Smooth muscle cell (in vitro differentiated cells): ENCODE measurements at regions not wholly inside any gene's neighbourhood (a gene's known extent, or its start where the extent isn't known, plus 50 kb on each side); places are given as distances from the start of the nearest gene placed in this dataset.

Source experiments
- DNase-seq: peaks from one replicate; lab custom pipeline; 2025; ENCODE audit not compliant: unreplicated experiment; lab: John Stamatoyannopoulos, UW
- H2AFZ ChIP-seq: fragments of 200-600 bp; sonication (generic); 2 replicates; pipeline ENCODE4 v1.6.0; 2016; ENCODE audit warnings: antibody characterized with exemption, low read depth, mild to moderate bottlenecking
- H3F3A ChIP-seq: fragments of 200-600 bp; sonication (generic); 2 replicates; pipeline ENCODE4 v1.6.0; 2017; ENCODE audit warnings: antibody characterized with exemption, low read depth
- H3K27ac ChIP-seq: fragments of 200-600 bp; sonication (generic); 2 replicates; pipeline ENCODE4 v1.5.1; 2016; ENCODE audit warnings: low read depth, mild to moderate bottlenecking
- H3K27me3 ChIP-seq: fragments of 200-600 bp; sonication (generic); 2 replicates; pipeline ENCODE4 v1.6.1; 2016; ENCODE audit warnings: low read depth, mild to moderate bottlenecking
- H3K36me3 ChIP-seq: fragments of 200-600 bp; sonication (generic); 2 replicates; pipeline ENCODE4 v1.5.1; 2016; ENCODE audit warnings: low read depth
- H3K4me1 ChIP-seq: fragments of 200-600 bp; sonication (generic); 2 replicates; pipeline ENCODE4 v1.5.1; 2016; ENCODE audit warnings: low read depth
- H3K4me2 ChIP-seq: fragments of 200-600 bp; sonication (generic); 2 replicates; pipeline ENCODE4 v1.6.0; 2016; ENCODE audit warnings: mild to moderate bottlenecking
- H3K4me3 ChIP-seq: fragments of 200-600 bp; sonication (generic); 2 replicates; pipeline ENCODE4 v1.5.1; 2016; ENCODE audit warnings: mild to moderate bottlenecking
- H3K79me2 ChIP-seq: fragments of 200-600 bp; sonication (generic); 2 replicates; pipeline ENCODE4 v1.6.0; 2016; ENCODE audit warnings: low read depth, mild to moderate bottlenecking
- H3K9ac ChIP-seq: fragments of 200-600 bp; sonication (generic); 2 replicates; pipeline ENCODE4 v1.6.0; 2016; ENCODE audit warnings: low read depth
- H3K9me3 ChIP-seq: fragments of 200-600 bp; sonication (generic); replicated peaks from 2 replicates; pipeline ENCODE4 v1.5.1; 2016; ENCODE audit warnings: low read depth
- H4K20me1 ChIP-seq: fragments of 200-600 bp; sonication (generic); 2 replicates; pipeline ENCODE4 v1.6.0; 2016; ENCODE audit warnings: low read depth
- CTCF ChIP-seq: fragments of 200-600 bp; sonication (generic); IDR thresholded peaks from 2 replicates; pipeline ENCODE4 v1.5.1; 2017; ENCODE audit warnings: borderline replicate concordance, mild to moderate bottlenecking, antibody characterized with exemption; ENCODE audit not compliant: insufficient read depth, poor library complexity, severe bottlenecking
- WGBS: methylation state at CpG from one replicate; pipeline ENCODE4 v1.1.7; 2016; ENCODE audit warnings: low lambda C conversion rate; 5-methylcytosine and 5-hydroxymethylcytosine counted together

- no peaks in the 10 kb centered on the region for H3K9me3 ChIP-seq
- H2AFZ ChIP-seq, result no peak overlapping the region
- WGBS, result 85% methylated on average over 5 of the region's 5 CpGs
- no peak for DNase-seq
- no peak overlapping the region for H3K27ac ChIP-seq
- no peak overlapping the region for H3K4me3 ChIP-seq
- no peaks in the 10 kb centered on the region for H3K79me2 ChIP-seq
- H3K4me2 ChIP-seq, result no peak overlapping the region
- no peak for TF ChIP-seq CTCF
- H3K4me1 ChIP-seq, result no peaks in the 10 kb centered on the region
- no peaks in the 10 kb centered on the region for H3K36me3 ChIP-seq
- H4K20me1 ChIP-seq, result no peaks in the 10 kb centered on the region
- no peaks in the 10 kb centered on the region for H3K27me3 ChIP-seq
- H3F3A ChIP-seq, result no peaks in the 10 kb centered on the region
- no peak overlapping the region for H3K9ac ChIP-seq
Observed at GRCh38 chr7:52253953-52254352, 781.5 kb upstream of the POM121L12 start.

GRCh38 chr7:52249741-52250140, 785.7 kb upstream of the POM121L12 start:
- H3K36me3 ChIP-seq, result no peaks in the 10 kb centered on the region
- H3K9me3 ChIP-seq, result no peaks in the 10 kb centered on the region
- H3F3A ChIP-seq, result no peaks in the 10 kb centered on the region
- H3K9ac ChIP-seq, result no peak overlapping the region
- no peak for TF ChIP-seq CTCF
- no peaks in the 10 kb centered on the region for H3K4me1 ChIP-seq
- H3K27me3 ChIP-seq, result no peaks in the 10 kb centered on the region
- no peak overlapping the region for H3K27ac ChIP-seq
- 44% methylated on average over 6 of the region's 6 CpGs for WGBS
- H4K20me1 ChIP-seq, result no peaks in the 10 kb centered on the region
- no peak overlapping the region for H3K4me2 ChIP-seq
- no peak overlapping the region for H3K4me3 ChIP-seq
- H3K79me2 ChIP-seq, result no peaks in the 10 kb centered on the region
- DNase-seq, result no peak
- H2AFZ ChIP-seq, result peak overlapping the region; percentile 28

GRCh38 chr7:52247518-52247917, 787.9 kb upstream of the POM121L12 start:
- no peak for DNase-seq
- Histone ChIP-seq H3K4me2 (no peak overlapping the region), H3K36me3 (no peaks in the 10 kb centered on the region), H2AFZ (no peak overlapping the region), H3K4me1 (no peaks in the 10 kb centered on the region), H3K27ac (no peak overlapping the region), H3K9me3 (peaks cover 5% of the 10 kb centered on the region), H3K27me3 (no peaks in the 10 kb centered on the region), H4K20me1 (no peaks in the 10 kb centered on the region), H3K9ac (no peak overlapping the region), H3K4me3 (no peak overlapping the region), H3F3A (no peaks in the 10 kb centered on the region), H3K79me2 (no peaks in the 10 kb centered on the region)
- 92% methylated on average over 4 of the region's 4 CpGs for WGBS
- no peak for TF ChIP-seq CTCF

GRCh38 chr7:52243685-52244084, 791.7 kb upstream of the POM121L12 start:
- Histone ChIP-seq H3K4me2 (no peak overlapping the region), H3K4me3 (no peak overlapping the region), H3K27me3 (no peaks in the 10 kb centered on the region), H3K79me2 (no peaks in the 10 kb centered on the region), H4K20me1 (no peaks in the 10 kb centered on the region), H3K9me3 (peaks cover 5% of the 10 kb centered on the region), H3K36me3 (no peaks in the 10 kb centered on the region), H2AFZ (no peak overlapping the region), H3K27ac (no peak overlapping the region), H3F3A (no peaks in the 10 kb centered on the region), H3K9ac (no peak overlapping the region), H3K4me1 (no peaks in the 10 kb centered on the region)
- no peak for TF ChIP-seq CTCF
- 94% methylated on average over 3 of the region's 3 CpGs for WGBS
- DNase-seq, result no peak
